SK-N-SH (cell line): ENCODE measurements at regions not wholly inside any gene's neighbourhood (a gene's known extent, or its start where the extent isn't known, plus 50 kb on each side); places are given as distances from the start of the nearest gene placed in this dataset.

Source experiments
- CTCF ChIA-PET: fragments of 300-600, 350-600 bp; formaldehyde crosslinking; extraction: SDS; loops from one replicate; lab custom pipeline; 2021; lab: Yijun Ruan, JAX
- POLR2A ChIA-PET: fragments of 350-600 bp; sonication (Branson Sonifier 250); formaldehyde crosslinking; extraction: SDS; loops from one replicate; lab custom pipeline; 2020; ENCODE audit warnings: antibody characterized with exemption, inconsistent platforms; lab: Yijun Ruan, JAX
- DNase-seq: peaks from one replicate; pipeline ENCODE4 v3.0.0; 2012
- H2AFZ ChIP-seq: fragments of 200-600 bp; sonication (generic); 2 replicates; pipeline ENCODE4 v1.8.1; 2016; ENCODE audit warnings: antibody characterized with exemption, mild to moderate bottlenecking, low read depth
- H3F3A ChIP-seq: fragments of 200-600 bp; sonication (generic); replicated peaks from 2 replicates; pipeline ENCODE3; 2016; ENCODE audit warnings: antibody characterized with exemption, mild to moderate bottlenecking; ENCODE audit not compliant: insufficient read depth
- H3K27ac ChIP-seq, 2 experiments: fragments of 200-500 bp in 1 of 2; fragments of 200-600 bp in 1 of 2; sonication (Bioruptor generic) in 1 of 2; sonication (generic), shearing (Covaris generic) in 1 of 2; 2 replicates each; pipeline versions ENCODE4 v1.5.1 to v1.6.1; 2014 to 2016; ENCODE audit warnings: low read depth in 2 of 2, inconsistent platforms in 1 of 2, low read length in 1 of 2, mild to moderate bottlenecking in 1 of 2, mixed read lengths in 1 of 2
- H3K27me3 ChIP-seq: fragments of 200-600 bp; sonication (generic), shearing (Covaris generic); 2 replicates; pipeline ENCODE4 v1.6.1; 2016; ENCODE audit warnings: mixed run types; ENCODE audit not compliant: insufficient read depth
- H3K36me3 ChIP-seq, 2 experiments: fragments of 200-500 bp in 1 of 2; fragments of 200-600 bp in 1 of 2; sonication (Bioruptor generic) in 1 of 2; sonication (generic) in 1 of 2; replicated peaks in 1 of 2; 2 replicates each; pipeline versions ENCODE3 to v1.5.1; 2014 to 2016; ENCODE audit warnings: low read length in 1 of 2, mild to moderate bottlenecking in 1 of 2; ENCODE audit not compliant: insufficient read depth in 2 of 2, control insufficient read depth in 1 of 2
- H3K4me1 ChIP-seq, 2 experiments: fragments of 200-500 bp in 1 of 2; fragments of 200-600 bp in 1 of 2; sonication (Bioruptor generic) in 1 of 2; sonication (generic), shearing (Covaris generic) in 1 of 2; 2 replicates each; pipeline versions ENCODE4 v1.5.1 to v1.6.1; 2014 to 2016; ENCODE audit warnings: low read depth in 1 of 2, low read length in 1 of 2, mixed run types in 1 of 2; ENCODE audit not compliant: insufficient read depth in 2 of 2, control insufficient read depth in 1 of 2
- H3K4me2 ChIP-seq: fragments of 200-600 bp; sonication (generic), shearing (Covaris generic); 2 replicates; pipeline ENCODE4 v1.6.1; 2017; ENCODE audit warnings: mixed run types
- H3K4me3 ChIP-seq, 2 experiments: fragments of 200-500 bp in 1 of 2; fragments of 200-600 bp in 1 of 2; sonication (Bioruptor generic) in 1 of 2; sonication (generic), shearing (Covaris generic) in 1 of 2; 2 replicates each; pipeline versions ENCODE4 v1.5.1 to v1.8.1; 2014 to 2016; ENCODE audit warnings: low read depth in 2 of 2, inconsistent platforms in 1 of 2, low read length in 1 of 2, mild to moderate bottlenecking in 1 of 2, mixed read lengths in 1 of 2, moderate library complexity in 1 of 2
- H3K79me2 ChIP-seq: fragments of 200-600 bp; sonication (generic); 2 replicates; pipeline ENCODE4 v1.8.1; 2017; ENCODE audit warnings: mild to moderate bottlenecking; ENCODE audit not compliant: insufficient read depth
- H3K9ac ChIP-seq: fragments of 200-600 bp; sonication (generic); 2 replicates; pipeline ENCODE4 v1.6.1; 2017; ENCODE audit warnings: mixed run types
- H3K9me2 ChIP-seq: fragments of 200-600 bp; sonication (generic); 2 replicates; pipeline ENCODE4 v1.6.1; 2017; ENCODE audit warnings: mixed run types
- H3K9me3 ChIP-seq: fragments of 200-600 bp; sonication (generic); 2 replicates; pipeline ENCODE4 v1.6.1; 2017; ENCODE audit warnings: mixed run types, mild to moderate bottlenecking, moderate library complexity
- H4K20me1 ChIP-seq: fragments of 200-600 bp; sonication (generic); 2 replicates; pipeline ENCODE4 v1.6.1; 2017; ENCODE audit warnings: mild to moderate bottlenecking, mixed run types; ENCODE audit not compliant: insufficient read depth
- CTCF ChIP-seq: fragments of 200-600 bp; sonication (generic); IDR thresholded peaks from 2 replicates; pipeline ENCODE4 v1.6.1; 2017; ENCODE audit warnings: antibody characterized with exemption, mild to moderate bottlenecking, moderate library complexity
- ELF1 ChIP-seq: IDR thresholded peaks from 2 replicates; pipeline ENCODE4 v1.4.0; 2012
- MXI1 ChIP-seq: IDR thresholded peaks from 2 replicates; pipeline ENCODE4 v1.6.1; 2012; ENCODE audit warnings: mild to moderate bottlenecking, low read depth, low read length, improper control_type of control experiment
- NRF1 ChIP-seq: IDR thresholded peaks from 2 replicates; pipeline ENCODE4 v1.6.1; 2012; ENCODE audit warnings: low read depth, mild to moderate bottlenecking, low read length
- RCOR1 ChIP-seq: fragments of 150-350 bp; IDR thresholded peaks from 2 replicates; pipeline ENCODE4 v1.6.1; 2017; ENCODE audit warnings: antibody characterized with exemption, low read length
- REST ChIP-seq: IDR thresholded peaks from 2 replicates; pipeline ENCODE4 v1.6.1; 2012; ENCODE audit warnings: mild to moderate bottlenecking, low read depth, low read length, moderate library complexity
- RXRA ChIP-seq: IDR thresholded peaks from 2 replicates; pipeline ENCODE4 v1.4.0; 2012; ENCODE audit warnings: low read depth, mild to moderate bottlenecking, borderline replicate concordance
- SIN3A ChIP-seq: IDR thresholded peaks from 2 replicates; pipeline ENCODE4 v1.6.1; 2012; ENCODE audit warnings: low read depth, mild to moderate bottlenecking, low read length, moderate library complexity, borderline replicate concordance
- TAF1 ChIP-seq: IDR thresholded peaks from 2 replicates; pipeline ENCODE4 v1.6.1; 2012; ENCODE audit warnings: low read depth, mild to moderate bottlenecking, low read length, moderate library complexity, borderline replicate concordance
- TEAD4 ChIP-seq: IDR thresholded peaks from 2 replicates; pipeline ENCODE4 v1.4.0; 2012; ENCODE audit warnings: mild to moderate bottlenecking, borderline replicate concordance; ENCODE audit not compliant: insufficient read depth
- USF1 ChIP-seq: IDR thresholded peaks from 2 replicates; pipeline ENCODE4 v1.4.0; 2012; ENCODE audit warnings: low read depth, borderline replicate concordance
- ZBTB33 ChIP-seq: IDR thresholded peaks from 2 replicates; pipeline ENCODE4 v1.4.0; 2012; ENCODE audit warnings: low read depth, borderline replicate concordance
- WGBS: methylation state at CpG from one replicate; pipeline ENCODE4 v1.1.6; 2017; ENCODE audit warnings: low lambda C conversion rate; 5-methylcytosine and 5-hydroxymethylcytosine counted together

- Histone ChIP-seq H2AFZ (no peak overlapping the region), H3K4me1 (no peaks in the 10 kb centered on the region; a peak in 1 of 4 replicates), H3K4me3 (no peak overlapping the region), H3K27me3 (no peaks in the 10 kb centered on the region), H3K9me2 (no peaks in the 10 kb centered on the region), H3F3A (no peaks in the 10 kb centered on the region), H4K20me1 (no peaks in the 10 kb centered on the region), H3K4me2 (no peak overlapping the region), H3K79me2 (no peaks in the 10 kb centered on the region), H3K9ac (no peak overlapping the region), H3K36me3 (no peaks in the 10 kb centered on the region), H3K9me3 (no peaks in the 10 kb centered on the region), H3K27ac (no peak overlapping the region)
- no peak for DNase-seq
- WGBS = 15% methylated on average over 5 of the region's 5 CpGs
- TF ChIP-seq REST (no peak), MXI1 (no peak), TAF1 (no peak), ZBTB33 (no peak), TEAD4 (no peak), ELF1 (no peak), CTCF (no peak), RCOR1 (no peak), NRF1 (no peak), RXRA (no peak), USF1 (no peak), SIN3A (no peak)
- ChIA-PET POLR2A (no interaction called here), CTCF (interaction anchor here (1.0 to 1.6 kb wide), 2 partner anchors 52 to 1814 kb away, joined by 3 to 4 read pairs; no protein-coding TSS in a partner anchor)
Measured at GRCh38 chr20:39132511-39132910, 170.4 kb downstream of the DHX35 start.
